ENCODE measurements at regions not wholly inside any gene's neighbourhood (a gene's known extent, or its start where the extent isn't known, plus 50 kb on each side); places are given as distances from the start of the nearest gene placed in this dataset.

GRCh38 chr1:48055876-48056764, 58.9 kb upstream of the TRABD2B start:
- DNase-seq (ENCODE audit: low read depth in 2 of 2) = no peak

GRCh38 chr1:48054232-48054631, 57.0 kb upstream of the TRABD2B start:
- no peak for DNase-seq (ENCODE audit: low read depth in 2 of 2)

- no peak for DNase-seq (ENCODE audit: low read depth in 2 of 2)
Observed at GRCh38 chr1:48052923-48053291, 55.7 kb upstream of the TRABD2B start.

GRCh38 chr1:48051466-48052126, 54.4 kb upstream of the TRABD2B start:
- no peak for DNase-seq (ENCODE audit: low read depth in 2 of 2)

- DNase-seq (ENCODE audit: low read depth in 2 of 2) = no peak
Observed at GRCh38 chr1:48049823-48050535, 52.8 kb upstream of the TRABD2B start.

GRCh38 chr1:48048980-48049379, 51.8 kb upstream of the TRABD2B start:
- DNase-seq (ENCODE audit: low read depth in 2 of 2) = no peak

- no peak for DNase-seq (ENCODE audit: low read depth in 2 of 2)
Observed at GRCh38 chr1:48048064-48048463, 50.9 kb upstream of the TRABD2B start.

GRCh38 chr1:48047116-48047515, 49.9 kb upstream of the TRABD2B start:
- no peak for DNase-seq (ENCODE audit: low read depth in 2 of 2)

Data from stimulated activated CD4-positive, alpha-beta T cell treated with anti-CD3 and anti-CD28 coated beads, Interleukin-1b, Interleukin-23, amount 100 ng/mL, for 1 hour (primary cell).